SK-N-SH treated with all-trans-retinoic acid at 6 μM for 48 hours (cell line): ENCODE measurements at regions not wholly inside any gene's neighbourhood (a gene's known extent, or its start where the extent isn't known, plus 50 kb on each side); places are given as distances from the start of the nearest gene placed in this dataset.

Experiments
- BACH2 ChIP-seq: fragments of 250-450 bp; sonication (Bioruptor Pico); IDR thresholded peaks from 2 replicates; pipeline ENCODE4 v1.9.0; 2021; ENCODE audit warnings: mild to moderate bottlenecking, borderline replicate concordance
- ESRRG ChIP-seq: fragments of 250-450 bp; sonication (Bioruptor Pico); IDR thresholded peaks from 2 replicates; pipeline ENCODE4 v1.6.1; 2021; ENCODE audit warnings: mild to moderate bottlenecking
- GLIS3 ChIP-seq: fragments of 250-450 bp; sonication (Bioruptor Pico); IDR thresholded peaks from 2 replicates; pipeline ENCODE4 v1.5.0; 2020; ENCODE audit warnings: mild to moderate bottlenecking, moderate library complexity
- RARB ChIP-seq: fragments of 250-450 bp; sonication (Bioruptor Pico); IDR thresholded peaks from 2 replicates; pipeline ENCODE4 v1.8.0; 2021; ENCODE audit warnings: mild to moderate bottlenecking, moderate library complexity
- TOX ChIP-seq: fragments of 250-450 bp; sonication (Bioruptor Pico); IDR thresholded peaks from 2 replicates; pipeline ENCODE4 v1.8.0; 2021; ENCODE audit warnings: mild to moderate bottlenecking, moderate library complexity, borderline replicate concordance
- ZFP30 ChIP-seq: fragments of 450-650 bp; formaldehyde crosslinking; IDR thresholded peaks from 2 replicates; pipeline ENCODE4 v1.5.0; 2022; ENCODE audit warnings: mild to moderate bottlenecking, moderate library complexity
- ZNF565 ChIP-seq: fragments of 450-650 bp; formaldehyde crosslinking; conservative IDR thresholded peaks from 2 replicates; pipeline ENCODE4 v1.5.0; 2020; ENCODE audit warnings: low read depth, mild to moderate bottlenecking, moderate library complexity
- ZNF8 ChIP-seq: fragments of 450-650 bp; formaldehyde crosslinking; IDR thresholded peaks from 2 replicates; pipeline ENCODE4 v1.5.0; 2020; ENCODE audit warnings: mild to moderate bottlenecking, moderate library complexity
- TF ChIP-seq, protein P1 (sequence below): fragments of 250-450 bp; sonication (Bioruptor Pico); IDR thresholded peaks from 2 replicates; pipeline ENCODE4 v1.5.0; 2020; ENCODE audit warnings: mild to moderate bottlenecking, moderate library complexity
- TF ChIP-seq, protein P2 (sequence below): fragments of 250-450 bp; sonication (Bioruptor Pico); IDR thresholded peaks from 2 replicates; pipeline ENCODE4 v1.5.1; 2021; ENCODE audit warnings: mild to moderate bottlenecking, moderate library complexity
- TF ChIP-seq, protein P3 (sequence below): fragments of 250-450 bp; sonication (Bioruptor Pico); IDR thresholded peaks from 2 replicates; pipeline ENCODE4 v1.8.0; 2020; ENCODE audit warnings: mild to moderate bottlenecking, moderate library complexity, borderline replicate concordance

DNA sequence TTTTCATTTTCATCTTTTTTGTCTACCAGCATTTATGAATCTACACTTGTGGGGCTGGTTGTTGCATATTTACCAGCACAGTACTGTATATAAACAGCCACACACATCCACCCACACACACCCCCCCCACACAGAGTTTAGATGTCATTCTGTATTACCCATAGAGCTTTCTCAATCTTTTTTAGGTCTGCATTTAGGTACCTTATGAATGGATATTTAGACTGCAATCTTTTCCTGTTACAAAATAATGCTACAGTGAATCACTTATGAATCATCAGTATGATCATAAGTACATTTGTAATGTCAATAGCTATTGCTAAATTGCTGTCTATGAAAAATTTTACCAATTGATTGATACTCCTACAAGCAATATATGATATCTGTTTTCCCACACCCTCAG lies 67.3 kb upstream of the STK38L start:
- TF ChIP-seq, protein P1, sequence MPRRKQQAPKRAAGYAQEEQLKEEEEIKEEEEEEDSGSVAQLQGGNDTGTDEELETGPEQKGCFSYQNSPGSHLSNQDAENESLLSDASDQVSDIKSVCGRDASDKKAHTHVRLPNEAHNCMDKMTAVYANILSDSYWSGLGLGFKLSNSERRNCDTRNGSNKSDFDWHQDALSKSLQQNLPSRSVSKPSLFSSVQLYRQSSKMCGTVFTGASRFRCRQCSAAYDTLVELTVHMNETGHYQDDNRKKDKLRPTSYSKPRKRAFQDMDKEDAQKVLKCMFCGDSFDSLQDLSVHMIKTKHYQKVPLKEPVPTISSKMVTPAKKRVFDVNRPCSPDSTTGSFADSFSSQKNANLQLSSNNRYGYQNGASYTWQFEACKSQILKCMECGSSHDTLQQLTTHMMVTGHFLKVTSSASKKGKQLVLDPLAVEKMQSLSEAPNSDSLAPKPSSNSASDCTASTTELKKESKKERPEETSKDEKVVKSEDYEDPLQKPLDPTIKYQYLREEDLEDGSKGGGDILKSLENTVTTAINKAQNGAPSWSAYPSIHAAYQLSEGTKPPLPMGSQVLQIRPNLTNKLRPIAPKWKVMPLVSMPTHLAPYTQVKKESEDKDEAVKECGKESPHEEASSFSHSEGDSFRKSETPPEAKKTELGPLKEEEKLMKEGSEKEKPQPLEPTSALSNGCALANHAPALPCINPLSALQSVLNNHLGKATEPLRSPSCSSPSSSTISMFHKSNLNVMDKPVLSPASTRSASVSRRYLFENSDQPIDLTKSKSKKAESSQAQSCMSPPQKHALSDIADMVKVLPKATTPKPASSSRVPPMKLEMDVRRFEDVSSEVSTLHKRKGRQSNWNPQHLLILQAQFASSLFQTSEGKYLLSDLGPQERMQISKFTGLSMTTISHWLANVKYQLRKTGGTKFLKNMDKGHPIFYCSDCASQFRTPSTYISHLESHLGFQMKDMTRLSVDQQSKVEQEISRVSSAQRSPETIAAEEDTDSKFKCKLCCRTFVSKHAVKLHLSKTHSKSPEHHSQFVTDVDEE (CRISPR knock-in tag) = no peak
- TF ChIP-seq GLIS3 (CRISPR knock-in tag) (no peak), ZFP30 (no peak), ESRRG (CRISPR knock-in tag) (no peak), RARB (CRISPR knock-in tag) (no peak), ZNF8 (CRISPR knock-in tag) (no peak), TOX (CRISPR knock-in tag) (no peak), BACH2 (CRISPR knock-in tag) (no peak), ZNF565 (CRISPR knock-in tag) (no peak)
- TF ChIP-seq, protein P2, sequence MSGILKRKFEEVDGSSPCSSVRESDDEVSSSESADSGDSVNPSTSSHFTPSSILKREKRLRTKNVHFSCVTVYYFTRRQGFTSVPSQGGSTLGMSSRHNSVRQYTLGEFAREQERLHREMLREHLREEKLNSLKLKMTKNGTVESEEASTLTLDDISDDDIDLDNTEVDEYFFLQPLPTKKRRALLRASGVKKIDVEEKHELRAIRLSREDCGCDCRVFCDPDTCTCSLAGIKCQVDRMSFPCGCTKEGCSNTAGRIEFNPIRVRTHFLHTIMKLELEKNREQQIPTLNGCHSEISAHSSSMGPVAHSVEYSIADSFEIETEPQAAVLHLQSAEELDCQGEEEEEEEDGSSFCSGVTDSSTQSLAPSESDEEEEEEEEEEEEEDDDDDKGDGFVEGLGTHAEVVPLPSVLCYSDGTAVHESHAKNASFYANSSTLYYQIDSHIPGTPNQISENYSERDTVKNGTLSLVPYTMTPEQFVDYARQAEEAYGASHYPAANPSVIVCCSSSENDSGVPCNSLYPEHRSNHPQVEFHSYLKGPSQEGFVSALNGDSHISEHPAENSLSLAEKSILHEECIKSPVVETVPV (CRISPR knock-in tag) = no peak
- TF ChIP-seq, protein P3, sequence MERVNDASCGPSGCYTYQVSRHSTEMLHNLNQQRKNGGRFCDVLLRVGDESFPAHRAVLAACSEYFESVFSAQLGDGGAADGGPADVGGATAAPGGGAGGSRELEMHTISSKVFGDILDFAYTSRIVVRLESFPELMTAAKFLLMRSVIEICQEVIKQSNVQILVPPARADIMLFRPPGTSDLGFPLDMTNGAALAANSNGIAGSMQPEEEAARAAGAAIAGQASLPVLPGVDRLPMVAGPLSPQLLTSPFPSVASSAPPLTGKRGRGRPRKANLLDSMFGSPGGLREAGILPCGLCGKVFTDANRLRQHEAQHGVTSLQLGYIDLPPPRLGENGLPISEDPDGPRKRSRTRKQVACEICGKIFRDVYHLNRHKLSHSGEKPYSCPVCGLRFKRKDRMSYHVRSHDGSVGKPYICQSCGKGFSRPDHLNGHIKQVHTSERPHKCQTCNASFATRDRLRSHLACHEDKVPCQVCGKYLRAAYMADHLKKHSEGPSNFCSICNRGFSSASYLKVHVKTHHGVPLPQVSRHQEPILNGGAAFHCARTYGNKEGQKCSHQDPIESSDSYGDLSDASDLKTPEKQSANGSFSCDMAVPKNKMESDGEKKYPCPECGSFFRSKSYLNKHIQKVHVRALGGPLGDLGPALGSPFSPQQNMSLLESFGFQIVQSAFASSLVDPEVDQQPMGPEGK = no peak
